ENCODE measurements at regions not wholly inside any gene's neighbourhood (a gene's known extent, or its start where the extent isn't known, plus 50 kb on each side); places are given as distances from the start of the nearest gene placed in this dataset.

GRCh38 chr5:99702565-99702964 is 773.8 kb upstream of the CHD1 start:
- TF ChIP-seq TOX (CRISPR knock-in tag; IDR thresholded peaks at IDR 0.05; ENCODE audit: borderline replicate concordance) (no peak), BACH2 (CRISPR knock-in tag; IDR thresholded peaks at IDR 0.05; ENCODE audit: borderline replicate concordance) (no peak)

Measured in SK-N-SH treated with all-trans-retinoic acid at 6 μM for 48 hours (cell line).